ENCODE measurements at regions not wholly inside any gene's neighbourhood (a gene's known extent, or its start where the extent isn't known, plus 50 kb on each side); places are given as distances from the start of the nearest gene placed in this dataset.
"Not testable (repeated sequence)": the region's sequence is repeated elsewhere in the genome, so short reads cannot be mapped to it uniquely, and the experiment has no call there.

DNA sequence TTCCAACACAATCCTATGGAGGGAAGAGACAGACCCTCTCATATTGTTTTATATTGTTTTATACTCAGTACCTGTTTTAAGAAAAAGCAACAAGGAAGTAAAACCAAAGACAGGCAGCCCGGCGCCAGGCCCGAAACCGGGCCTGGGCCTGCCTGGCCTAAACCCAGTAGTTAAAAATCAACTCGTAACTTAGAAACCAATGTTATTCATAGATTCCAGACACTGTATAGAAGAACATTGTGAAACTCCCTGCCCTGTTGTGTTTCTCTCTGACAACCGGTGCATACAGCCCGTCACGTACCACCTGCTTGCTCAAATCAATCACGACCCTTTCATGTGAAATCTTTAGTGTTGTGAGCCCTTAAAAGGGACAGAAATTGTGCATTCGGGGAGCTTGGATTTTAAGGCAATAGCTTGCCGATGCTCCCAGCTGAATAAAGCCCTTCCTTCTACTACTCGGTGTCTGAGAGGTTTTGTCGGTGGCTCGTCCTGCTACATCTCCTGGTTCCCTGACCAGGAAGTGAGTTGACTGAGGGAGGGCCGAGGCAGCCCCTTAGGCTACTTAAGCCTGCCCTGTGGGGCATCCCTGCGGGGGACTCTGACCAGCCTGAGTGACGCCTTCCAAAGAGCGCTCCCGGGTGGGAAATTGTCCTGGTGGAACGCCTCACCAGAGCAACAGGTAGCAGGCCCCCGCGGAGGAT lies 83.5 kb upstream of the ADGRA3 start:
- DNase-seq (ENCODE audit: low read depth in 2 of 2); H3K9me3 ChIP-seq (ENCODE audit: control insufficient read depth, insufficient read depth, low read depth, low read length); H3K4me3 ChIP-seq (replicated peaks in 1 of 4; ENCODE audit: control extremely low read depth in 1 of 4, insufficient read depth in 1 of 4, low read depth in 3 of 4, low read length in 4 of 4); H3K4me2 ChIP-seq (ENCODE audit: extremely low read depth, insufficient read depth, low read length); H3K4me1 ChIP-seq (ENCODE audit: control insufficient read depth, extremely low read depth, insufficient read depth, low read length); H2AFZ ChIP-seq (ENCODE audit: low read length); H3K79me2 ChIP-seq (ENCODE audit: control insufficient read depth, insufficient read depth, low read length); H3K27me3 ChIP-seq (ENCODE audit: control insufficient read depth, insufficient read depth, low read length); H3K36me3 ChIP-seq (ENCODE audit: control insufficient read depth, insufficient read depth, low read length); H4K20me1 ChIP-seq (ENCODE audit: control insufficient read depth, extremely low read depth, insufficient read depth, low read length); H3K27ac ChIP-seq (ENCODE audit: insufficient read depth, low read length); H3K9ac ChIP-seq (ENCODE audit: insufficient read depth, low read length): not testable (repeated sequence)

DNA sequence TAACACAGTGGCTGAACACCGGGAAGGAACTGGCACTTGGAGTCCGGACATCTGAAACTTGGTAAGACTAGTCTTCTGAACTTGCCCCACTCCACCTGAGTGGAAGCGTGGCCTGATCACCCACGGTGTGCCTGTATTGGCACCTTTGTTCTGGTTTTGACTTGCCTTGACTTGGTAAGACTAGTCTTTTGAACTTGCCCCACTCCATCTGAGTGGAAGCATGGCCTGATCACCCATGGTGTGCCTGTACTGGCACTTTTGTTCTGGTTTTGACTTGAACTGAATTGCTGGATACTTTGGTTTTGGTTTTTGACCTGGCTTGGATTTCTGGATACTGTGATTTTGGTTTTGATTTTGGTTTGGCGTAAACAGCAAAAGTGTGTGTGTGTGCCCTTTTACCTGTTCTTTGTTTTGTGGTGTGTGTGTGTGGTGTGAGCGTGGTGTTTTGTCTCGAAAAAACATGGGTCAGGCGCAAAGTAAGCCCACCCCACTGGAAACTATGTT lies 84.1 kb upstream of the ADGRA3 start:
- H2AFZ ChIP-seq (ENCODE audit: low read length); H4K20me1 ChIP-seq (ENCODE audit: control insufficient read depth, extremely low read depth, insufficient read depth, low read length); H3K9ac ChIP-seq (ENCODE audit: insufficient read depth, low read length); H3K4me3 ChIP-seq (replicated peaks in 1 of 4; ENCODE audit: control extremely low read depth in 1 of 4, insufficient read depth in 1 of 4, low read depth in 3 of 4, low read length in 4 of 4); H3K27ac ChIP-seq (ENCODE audit: insufficient read depth, low read length); H3K79me2 ChIP-seq (ENCODE audit: control insufficient read depth, insufficient read depth, low read length); H3K9me3 ChIP-seq (ENCODE audit: control insufficient read depth, insufficient read depth, low read depth, low read length); H3K27me3 ChIP-seq (ENCODE audit: control insufficient read depth, insufficient read depth, low read length); H3K36me3 ChIP-seq (ENCODE audit: control insufficient read depth, insufficient read depth, low read length); H3K4me2 ChIP-seq (ENCODE audit: extremely low read depth, insufficient read depth, low read length); H3K4me1 ChIP-seq (ENCODE audit: control insufficient read depth, extremely low read depth, insufficient read depth, low read length); DNase-seq (ENCODE audit: low read depth in 2 of 2): not testable (repeated sequence)

DNA sequence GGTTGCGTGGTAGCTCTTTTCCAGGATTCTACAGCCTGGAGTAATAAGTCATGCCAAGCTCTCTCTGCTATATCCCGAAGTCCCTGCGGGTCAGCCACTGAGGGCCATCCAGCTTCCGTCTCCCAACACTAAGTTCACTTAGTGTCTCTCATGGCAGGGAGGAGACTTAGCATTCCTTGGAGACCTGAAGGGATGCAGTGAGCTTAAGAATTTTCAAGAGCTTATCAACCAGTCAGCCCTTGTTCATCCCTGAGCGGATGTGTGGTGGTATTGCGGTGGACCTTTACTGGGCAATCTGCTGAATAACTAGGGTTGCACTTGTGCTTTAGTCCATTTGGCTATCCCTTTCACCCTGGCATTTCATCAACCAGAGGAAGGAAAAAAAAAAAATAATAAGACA lies 85.8 kb upstream of the ADGRA3 start:
- not testable (repeated sequence) for H2AFZ ChIP-seq (ENCODE audit: low read length); H3K9me3 ChIP-seq (ENCODE audit: control insufficient read depth, insufficient read depth, low read depth, low read length)

DNA sequence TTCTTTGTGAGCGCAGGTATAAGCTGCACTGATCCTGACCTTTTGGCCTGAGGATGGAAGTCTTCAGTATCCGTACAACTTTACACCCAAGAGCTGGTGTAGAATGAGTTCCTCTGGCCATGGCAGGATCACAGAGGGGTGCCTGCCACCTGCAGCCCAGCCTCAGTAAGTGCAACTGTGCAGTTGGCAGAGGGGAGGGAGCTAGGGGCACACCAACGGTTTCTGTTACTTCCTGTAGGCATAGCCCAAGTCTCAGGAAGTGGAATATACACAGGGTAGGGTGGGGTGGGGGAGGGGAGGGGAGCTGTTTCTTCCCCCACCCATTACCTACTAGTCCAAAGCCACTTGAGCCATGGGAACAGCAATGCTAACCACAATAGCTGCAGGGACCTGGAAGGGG lies 85.4 kb upstream of the GBA3 start:
- no peaks in the 10 kb centered on the region for H4K20me1 ChIP-seq (ENCODE audit: control insufficient read depth, extremely low read depth, insufficient read depth, low read length)
- no peaks in the 10 kb centered on the region for H3K36me3 ChIP-seq (ENCODE audit: control insufficient read depth, insufficient read depth, low read length)
- no peaks in the 10 kb centered on the region for H3K79me2 ChIP-seq (ENCODE audit: control insufficient read depth, insufficient read depth, low read length)
- H3K4me3 ChIP-seq (replicated peaks in 1 of 4; ENCODE audit: control extremely low read depth in 1 of 4, insufficient read depth in 1 of 4, low read depth in 3 of 4, low read length in 4 of 4): no peak overlapping the region
- H3K27ac ChIP-seq (ENCODE audit: insufficient read depth, low read length): no peak overlapping the region
- H3K27me3 ChIP-seq (ENCODE audit: control insufficient read depth, insufficient read depth, low read length): no peaks in the 10 kb centered on the region
- no peak for TF ChIP-seq EZH2 (IDR thresholded peaks at IDR 0.05; ENCODE audit: low read length, missing control alignments)
- TF ChIP-seq, protein P1, sequence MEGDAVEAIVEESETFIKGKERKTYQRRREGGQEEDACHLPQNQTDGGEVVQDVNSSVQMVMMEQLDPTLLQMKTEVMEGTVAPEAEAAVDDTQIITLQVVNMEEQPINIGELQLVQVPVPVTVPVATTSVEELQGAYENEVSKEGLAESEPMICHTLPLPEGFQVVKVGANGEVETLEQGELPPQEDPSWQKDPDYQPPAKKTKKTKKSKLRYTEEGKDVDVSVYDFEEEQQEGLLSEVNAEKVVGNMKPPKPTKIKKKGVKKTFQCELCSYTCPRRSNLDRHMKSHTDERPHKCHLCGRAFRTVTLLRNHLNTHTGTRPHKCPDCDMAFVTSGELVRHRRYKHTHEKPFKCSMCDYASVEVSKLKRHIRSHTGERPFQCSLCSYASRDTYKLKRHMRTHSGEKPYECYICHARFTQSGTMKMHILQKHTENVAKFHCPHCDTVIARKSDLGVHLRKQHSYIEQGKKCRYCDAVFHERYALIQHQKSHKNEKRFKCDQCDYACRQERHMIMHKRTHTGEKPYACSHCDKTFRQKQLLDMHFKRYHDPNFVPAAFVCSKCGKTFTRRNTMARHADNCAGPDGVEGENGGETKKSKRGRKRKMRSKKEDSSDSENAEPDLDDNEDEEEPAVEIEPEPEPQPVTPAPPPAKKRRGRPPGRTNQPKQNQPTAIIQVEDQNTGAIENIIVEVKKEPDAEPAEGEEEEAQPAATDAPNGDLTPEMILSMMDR (conservative IDR thresholded peaks at IDR 0.05 in 1 of 2, IDR thresholded peaks at IDR 0.05 in 1 of 2; ENCODE audit: low read depth in 1 of 2, low read length in 2 of 2): peak; percentile 67 to 73
- peak; percentile 41 to 51 for DNase-seq (ENCODE audit: low read depth in 2 of 2)
- H3K9ac ChIP-seq (ENCODE audit: insufficient read depth, low read length): no peak overlapping the region
- no peaks in the 10 kb centered on the region for H3K4me1 ChIP-seq (ENCODE audit: control insufficient read depth, extremely low read depth, insufficient read depth, low read length)
- H3K9me3 ChIP-seq (ENCODE audit: control insufficient read depth, insufficient read depth, low read depth, low read length): no peaks in the 10 kb centered on the region
- no peak overlapping the region for H3K4me2 ChIP-seq (ENCODE audit: extremely low read depth, insufficient read depth, low read length)
- no peak overlapping the region for H2AFZ ChIP-seq (ENCODE audit: low read length)

More for the DNA sequence above, 85.8 kb upstream of the ADGRA3 start:
- not testable (repeated sequence) for H4K20me1 ChIP-seq (ENCODE audit: control insufficient read depth, extremely low read depth, insufficient read depth, low read length); H3K9ac ChIP-seq (ENCODE audit: insufficient read depth, low read length); H3K27me3 ChIP-seq (ENCODE audit: control insufficient read depth, insufficient read depth, low read length); H3K4me3 ChIP-seq (replicated peaks in 1 of 4; ENCODE audit: control extremely low read depth in 1 of 4, insufficient read depth in 1 of 4, low read depth in 3 of 4, low read length in 4 of 4); H3K4me1 ChIP-seq (ENCODE audit: control insufficient read depth, extremely low read depth, insufficient read depth, low read length); DNase-seq (ENCODE audit: low read depth in 2 of 2); H3K4me2 ChIP-seq (ENCODE audit: extremely low read depth, insufficient read depth, low read length); H3K79me2 ChIP-seq (ENCODE audit: control insufficient read depth, insufficient read depth, low read length); H3K36me3 ChIP-seq (ENCODE audit: control insufficient read depth, insufficient read depth, low read length); H3K27ac ChIP-seq (ENCODE audit: insufficient read depth, low read length)

DNA sequence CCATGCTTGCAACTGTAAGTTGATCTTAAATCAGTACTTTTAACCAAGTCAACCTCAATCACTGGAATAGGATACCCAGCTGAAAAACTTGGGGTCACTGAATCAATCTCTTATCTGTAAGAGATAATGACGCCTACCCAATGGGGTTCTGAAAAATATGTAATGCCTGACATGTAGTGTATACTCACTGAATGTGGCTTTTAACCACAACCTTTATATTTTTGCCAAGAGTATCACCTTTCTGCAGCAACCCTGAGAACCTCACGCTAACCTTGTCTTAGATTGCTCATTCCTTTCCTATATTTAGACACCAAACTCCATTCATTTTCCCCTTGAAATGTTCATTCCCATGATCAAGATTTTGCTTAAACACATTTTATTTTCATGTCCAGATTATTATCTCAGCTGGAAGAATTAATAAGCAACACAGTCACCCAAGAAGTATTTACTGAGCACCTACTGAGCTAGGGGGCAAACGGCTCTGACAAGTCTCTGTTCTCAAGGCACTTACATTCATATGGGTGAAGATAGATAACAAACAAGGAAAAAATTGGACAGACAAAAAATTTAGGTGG lies 82.7 kb upstream of the GBA3 start:
- H3K9me3 ChIP-seq (ENCODE audit: control insufficient read depth, insufficient read depth, low read depth, low read length); H4K20me1 ChIP-seq (ENCODE audit: control insufficient read depth, extremely low read depth, insufficient read depth, low read length); H3K4me1 ChIP-seq (ENCODE audit: control insufficient read depth, extremely low read depth, insufficient read depth, low read length); H3K79me2 ChIP-seq (ENCODE audit: control insufficient read depth, insufficient read depth, low read length); H3K36me3 ChIP-seq (ENCODE audit: control insufficient read depth, insufficient read depth, low read length); H3K9ac ChIP-seq (ENCODE audit: insufficient read depth, low read length); H3K27me3 ChIP-seq (ENCODE audit: control insufficient read depth, insufficient read depth, low read length); H2AFZ ChIP-seq (ENCODE audit: low read length); H3K4me3 ChIP-seq (replicated peaks in 1 of 4; ENCODE audit: control extremely low read depth in 1 of 4, insufficient read depth in 1 of 4, low read depth in 3 of 4, low read length in 4 of 4); H3K4me2 ChIP-seq (ENCODE audit: extremely low read depth, insufficient read depth, low read length); H3K27ac ChIP-seq (ENCODE audit: insufficient read depth, low read length): not testable (repeated sequence)
- DNase-seq (ENCODE audit: low read depth in 2 of 2): peak in 1 of 2 donors; percentile 13

All from fibroblast of lung (primary cell).